AG10803 (cell line): ENCODE measurements at regions not wholly inside any gene's neighbourhood (a gene's known extent, or its start where the extent isn't known, plus 50 kb on each side); places are given as distances from the start of the nearest gene placed in this dataset.

Source experiments
- DNase-seq: peaks from one replicate; pipeline ENCODE4 v3.0.0; 2010; ENCODE audit warnings: low read depth
- H3K4me3 ChIP-seq: 2 replicates; pipeline ENCODE4 v1.5.1; 2011; ENCODE audit warnings: mild to moderate bottlenecking, low read length, control low read depth
- CTCF ChIP-seq: conservative IDR thresholded peaks from 2 replicates; pipeline ENCODE4 v1.5.1; 2011; ENCODE audit warnings: mild to moderate bottlenecking, low read length, control low read depth, inconsistent platforms

- DNase-seq: no peak
- TF ChIP-seq CTCF: no peak
- no peak overlapping the region for H3K4me3 ChIP-seq
Observed at GRCh38 chr17:15009087-15009486, 256.0 kb downstream of the PMP22 start.

- no peak for TF ChIP-seq CTCF
Observed at GRCh38 chr17:15007147-15007553, 258.0 kb downstream of the PMP22 start.

GRCh38 chr17:15006421-15007128 lies 258.6 kb downstream of the PMP22 start:
- DNase-seq: no peak
- no peak for TF ChIP-seq CTCF

More at GRCh38 chr17:15007147-15007553, 258.0 kb downstream of the PMP22 start:
- no peak overlapping the region for H3K4me3 ChIP-seq
- DNase-seq: no peak

GRCh38 chr17:15000661-15001060 lies 264.5 kb downstream of the PMP22 start:
- no peak for TF ChIP-seq CTCF

More at GRCh38 chr17:15006421-15007128, 258.6 kb downstream of the PMP22 start:
- H3K4me3 ChIP-seq: no peak overlapping the region

GRCh38 chr17:14997290-14997689 lies 267.8 kb downstream of the PMP22 start:
- H3K4me3 ChIP-seq: no peak overlapping the region
- no peak for TF ChIP-seq CTCF
- DNase-seq: no peak

More at GRCh38 chr17:15000661-15001060, 264.5 kb downstream of the PMP22 start:
- H3K4me3 ChIP-seq: no peak overlapping the region
- DNase-seq: no peak

GRCh38 chr17:14986127-14986526 lies 279.0 kb downstream of the PMP22 start:
- TF ChIP-seq CTCF: no peak
- DNase-seq: no peak
- H3K4me3 ChIP-seq: no peak overlapping the region

GRCh38 chr17:14972844-14973243 lies 292.3 kb downstream of the PMP22 start:
- H3K4me3 ChIP-seq: no peak overlapping the region
- TF ChIP-seq CTCF: no peak
- no peak for DNase-seq
